ENCODE measurements at regions not wholly inside any gene's neighbourhood (a gene's known extent, or its start where the extent isn't known, plus 50 kb on each side); places are given as distances from the start of the nearest gene placed in this dataset.

DNA sequence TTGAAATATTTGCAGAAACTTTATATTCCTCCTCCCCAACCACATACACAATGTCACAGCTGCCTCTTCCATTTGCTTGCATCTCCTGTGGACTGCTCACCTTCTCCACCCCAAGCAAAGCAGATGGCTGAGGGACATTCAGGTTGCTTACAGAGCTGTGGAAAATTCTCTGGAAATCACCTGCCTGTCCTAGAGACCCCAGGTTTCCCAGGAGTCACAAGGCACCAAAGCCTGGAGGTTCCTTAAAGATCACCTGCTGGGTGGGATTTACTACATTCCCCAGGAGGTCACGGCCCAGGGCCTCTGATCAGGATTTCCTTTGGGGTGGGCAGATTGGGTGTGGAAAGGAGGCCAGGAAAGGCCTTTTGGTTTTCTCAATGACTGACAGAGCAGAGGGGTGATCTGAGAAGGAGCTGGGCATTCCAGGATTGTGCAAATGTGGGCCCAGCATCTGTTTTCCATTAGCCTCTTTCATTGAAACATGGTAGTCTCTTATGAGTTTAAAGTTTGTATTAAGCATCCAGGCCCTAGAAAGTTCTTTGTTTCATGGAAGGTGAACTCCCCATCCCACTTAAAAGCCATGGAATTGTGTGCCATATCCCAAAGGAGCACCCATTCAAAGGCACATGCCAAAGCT, 410.7 kb upstream of the TNP1 start:
- no peak for DNase-seq (ENCODE audit: low spot score)

DNA sequence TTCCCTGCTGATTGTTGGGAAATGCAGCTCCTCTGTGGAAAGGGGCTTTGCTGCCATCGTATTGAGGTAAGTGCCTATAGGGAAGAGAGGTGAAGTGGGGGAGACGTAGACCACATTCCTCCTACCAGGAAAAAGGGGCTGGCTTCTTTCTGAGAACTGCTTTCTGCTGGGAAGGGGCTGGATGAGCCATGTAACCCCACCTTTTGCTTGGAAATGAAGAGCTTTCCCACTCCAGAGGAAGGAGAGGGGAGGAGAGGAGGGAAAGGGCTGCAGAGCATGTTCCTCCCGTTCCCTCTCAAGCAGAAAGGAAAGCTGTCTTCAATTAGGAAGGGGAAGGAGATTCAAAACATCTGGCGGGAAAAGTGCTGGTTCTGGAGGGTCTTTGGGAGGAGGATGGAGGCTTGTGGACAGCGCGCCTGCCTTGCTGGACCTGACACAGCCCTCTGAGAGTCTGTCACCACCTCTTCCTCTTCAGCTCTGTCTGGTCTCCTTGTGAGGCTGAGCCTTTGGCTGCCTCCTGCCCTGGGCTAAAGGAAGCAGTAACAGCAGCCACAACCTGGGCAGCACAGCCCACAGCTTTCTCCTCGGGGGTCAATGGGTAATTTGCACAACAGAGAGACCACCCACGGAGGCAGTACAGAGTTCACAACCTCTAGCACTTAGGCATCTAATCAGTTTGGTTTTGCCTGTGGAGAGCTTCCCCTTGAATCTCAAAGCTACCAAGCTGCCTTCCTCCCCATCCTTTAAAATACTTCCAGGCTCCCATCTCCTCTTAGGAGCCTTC, 410.0 kb upstream of the TNP1 start:
- DNase-seq (ENCODE audit: low spot score): peak; percentile 67

DNA sequence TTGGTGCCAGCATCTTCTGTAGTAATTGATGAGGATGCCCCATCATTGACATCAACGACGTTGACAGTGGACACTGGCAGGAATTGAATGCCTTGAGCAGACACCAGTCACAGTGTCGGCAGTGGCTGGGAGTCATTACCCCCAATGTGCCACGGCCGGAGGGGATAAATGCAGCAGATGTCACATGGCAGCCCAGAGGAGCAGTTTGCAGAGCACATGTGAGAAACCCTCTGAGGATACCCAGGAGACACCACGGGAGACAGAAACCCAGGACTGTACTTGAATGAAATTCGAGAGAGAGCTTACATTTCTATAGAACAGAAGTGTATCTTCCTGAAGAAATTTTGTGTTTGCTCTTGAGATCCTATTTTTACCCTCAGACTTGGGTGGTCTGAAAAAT, 409.1 kb upstream of the TNP1 start:
- no peak for DNase-seq (ENCODE audit: low spot score)

DNA sequence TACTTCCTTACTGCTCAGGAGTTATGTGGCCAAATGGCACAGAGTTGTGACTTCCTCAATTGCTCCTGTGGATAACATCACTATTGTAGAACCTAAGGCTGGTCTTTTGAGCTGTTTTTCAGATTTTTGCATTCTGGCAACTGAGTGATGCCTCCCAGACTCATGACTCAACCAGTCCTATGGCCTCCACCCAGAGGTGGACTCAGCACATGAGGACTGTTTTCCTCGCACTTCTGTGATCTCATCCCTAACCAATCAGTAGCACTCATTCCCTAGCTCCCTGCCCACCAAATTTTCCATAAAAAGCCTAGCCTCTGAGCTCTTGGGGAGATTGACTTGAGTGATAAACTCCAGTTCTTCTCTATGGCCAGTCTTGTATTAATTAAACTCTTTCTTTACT, 407.9 kb upstream of the TNP1 start:
- no peak for DNase-seq (ENCODE audit: low spot score)

DNA sequence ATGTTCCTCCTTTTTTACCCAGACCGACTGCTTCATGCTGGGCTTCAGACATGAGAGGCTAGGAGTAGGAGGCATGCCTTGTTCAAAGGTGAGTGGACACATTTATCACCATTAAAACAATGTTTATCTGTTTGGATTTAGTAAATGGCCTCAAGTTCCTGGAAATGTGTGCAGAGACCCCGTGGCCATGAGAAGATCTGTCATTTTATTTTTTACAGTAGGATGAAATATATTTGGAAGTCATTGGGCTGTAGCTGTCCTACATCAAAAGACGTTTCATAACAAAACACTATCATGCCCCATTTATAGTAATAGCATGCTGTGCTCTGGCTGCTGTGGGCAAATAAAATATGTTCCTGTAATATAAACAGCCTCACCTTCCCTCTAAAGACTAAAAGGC, 403.9 kb upstream of the TNP1 start:
- no peak for DNase-seq (ENCODE audit: low spot score)

DNA sequence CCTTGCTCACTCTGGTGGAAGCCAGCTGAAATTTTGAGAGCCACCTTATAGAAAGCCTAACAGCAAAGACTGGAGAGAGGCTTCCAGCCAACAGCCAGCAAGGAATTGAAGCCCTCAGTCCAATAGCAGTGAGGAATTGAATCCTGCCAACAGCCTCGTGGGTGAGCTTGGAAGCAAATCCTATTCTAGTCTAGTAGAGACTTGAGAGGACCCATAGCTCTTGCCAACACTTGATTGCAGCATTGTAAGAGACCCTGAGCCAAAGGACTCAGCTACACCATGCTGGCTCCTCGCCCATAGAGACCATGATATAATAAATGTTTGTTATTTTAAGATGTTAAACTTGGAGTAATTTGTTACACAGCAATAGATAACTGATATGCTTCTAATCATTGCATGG, 403.0 kb upstream of the TNP1 start:
- DNase-seq (ENCODE audit: low spot score): no peak

DNA sequence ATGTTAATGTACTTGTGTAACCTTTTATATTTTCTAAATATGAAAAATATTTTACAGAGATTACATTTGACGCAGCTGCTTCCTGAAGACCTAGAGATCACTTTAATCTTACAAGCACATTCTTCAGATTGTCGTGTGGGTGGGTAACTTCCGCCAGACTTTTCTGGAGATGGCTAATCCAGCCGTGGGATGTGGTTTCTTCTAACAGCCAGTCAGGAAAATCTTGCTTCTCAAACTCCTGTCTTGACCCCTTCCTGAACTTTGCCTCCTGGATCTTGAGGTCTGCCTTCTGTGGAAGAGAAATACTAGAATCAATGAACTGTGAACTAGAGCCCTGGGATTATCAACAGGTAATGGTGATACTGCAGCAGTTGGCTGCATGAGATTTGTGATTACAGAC, 401.6 kb upstream of the TNP1 start:
- DNase-seq (ENCODE audit: low spot score): no peak

DNA sequence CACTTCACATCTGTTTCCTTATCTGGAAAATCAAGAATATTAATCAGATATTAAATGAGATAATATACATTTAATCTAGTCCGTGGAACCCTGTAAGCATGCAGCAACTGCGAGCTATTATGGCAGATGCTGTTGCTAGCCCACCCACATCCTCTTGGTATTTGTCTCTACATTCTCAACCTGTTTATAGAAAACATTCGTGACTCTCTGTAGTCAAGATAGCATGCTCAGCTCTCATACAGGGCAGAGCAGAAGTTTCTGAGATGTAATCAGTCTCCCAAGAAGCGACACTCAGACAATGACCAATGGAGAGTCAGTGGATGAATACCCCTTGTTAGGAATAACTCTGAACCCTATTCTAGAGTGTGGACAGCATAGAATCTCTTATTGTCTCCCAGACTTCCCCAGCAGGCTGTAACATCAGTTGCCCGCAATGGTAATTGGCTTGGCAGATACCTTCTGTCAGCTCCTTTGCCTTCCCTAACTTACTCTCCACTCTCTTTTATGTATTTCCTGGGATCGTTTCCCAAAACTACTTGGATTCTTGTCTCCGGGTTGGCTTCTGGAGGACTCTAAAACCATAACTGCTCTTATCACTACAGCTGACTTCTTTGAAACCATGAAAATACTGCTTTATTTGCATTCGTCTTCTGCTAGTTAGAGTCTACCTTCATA, 400.7 kb upstream of the TNP1 start:
- DNase-seq (ENCODE audit: low spot score): no peak

DNA sequence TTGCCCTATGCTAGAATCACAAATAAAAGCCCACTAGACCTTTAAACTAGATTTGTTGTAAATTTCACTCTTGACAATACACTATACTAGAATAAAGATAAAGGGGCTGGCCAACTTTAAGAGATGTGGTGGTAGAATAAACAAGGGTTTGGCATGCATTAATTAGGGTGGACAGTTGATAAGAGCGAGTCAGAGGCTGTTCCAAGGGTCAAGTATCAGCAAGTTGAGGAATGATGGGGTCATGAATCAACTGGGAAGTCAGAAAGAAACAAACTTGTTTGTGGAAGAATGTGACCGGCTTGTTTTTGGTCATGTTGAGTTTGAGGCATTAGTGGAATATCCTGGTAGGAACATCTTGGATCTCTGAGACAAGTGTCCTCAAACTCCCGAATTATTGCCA, 398.3 kb upstream of the TNP1 start:
- no peak for DNase-seq (ENCODE audit: low spot score)

DNA sequence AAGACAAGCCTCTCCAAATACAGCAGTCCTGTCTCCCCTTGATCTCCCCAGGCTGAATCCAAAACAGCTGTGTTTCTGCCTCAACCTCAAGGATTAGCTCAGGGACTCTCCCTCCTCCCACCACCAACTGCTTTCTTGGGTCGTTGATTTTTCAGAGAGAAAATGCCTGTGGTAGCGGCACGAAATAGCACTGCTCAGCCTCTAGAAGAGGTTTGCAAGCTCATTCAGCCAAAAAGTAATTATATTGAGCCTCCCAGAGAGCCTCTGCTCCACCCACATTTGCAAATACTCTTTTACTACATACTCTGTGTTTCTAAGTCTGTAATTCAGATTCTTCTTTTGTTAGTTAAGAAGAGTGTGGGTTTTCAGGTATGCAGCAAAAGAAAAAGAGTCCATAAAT, 396.4 kb upstream of the TNP1 start:
- DNase-seq (ENCODE audit: low spot score): no peak

DNA sequence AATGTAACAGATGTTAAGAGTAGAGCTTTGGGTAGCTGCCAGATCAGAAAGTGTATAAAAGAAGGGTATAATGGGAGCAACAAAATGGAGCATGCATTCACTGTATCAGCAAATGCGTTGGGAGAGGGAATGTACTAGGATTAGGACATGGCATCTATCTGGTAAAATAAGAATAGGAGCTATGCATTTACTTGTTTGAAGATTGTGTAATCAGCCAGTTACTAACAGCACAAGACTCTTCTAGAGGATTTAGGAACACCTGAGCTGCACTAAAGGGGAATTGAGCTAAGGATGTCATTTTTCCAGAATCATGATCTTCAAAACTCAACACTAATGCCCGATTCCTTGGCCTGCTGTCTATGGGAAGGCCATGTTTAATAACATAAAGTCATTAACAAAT, 394.2 kb upstream of the TNP1 start:
- no peak for DNase-seq (ENCODE audit: low spot score)

DNA sequence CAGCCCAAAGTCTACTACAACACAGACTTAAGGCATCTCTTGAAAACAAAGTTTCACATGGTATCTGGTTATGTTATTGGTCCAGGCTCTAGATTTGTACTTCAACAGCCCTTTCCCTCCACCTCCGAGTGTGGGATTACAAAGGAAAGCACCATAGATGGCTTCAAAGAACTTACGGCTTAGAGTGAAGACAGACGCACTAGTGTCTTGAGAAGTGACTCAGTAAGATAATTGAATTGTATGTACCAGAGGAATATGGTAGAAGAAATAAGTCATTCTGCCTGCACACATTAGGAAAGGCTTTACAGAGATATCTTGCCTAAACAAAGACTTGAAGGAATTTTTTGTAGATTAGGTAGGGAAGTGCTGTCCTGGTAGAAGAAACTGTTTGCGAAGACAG, 392.3 kb upstream of the TNP1 start:
- no peak for DNase-seq (ENCODE audit: low spot score)

DNA sequence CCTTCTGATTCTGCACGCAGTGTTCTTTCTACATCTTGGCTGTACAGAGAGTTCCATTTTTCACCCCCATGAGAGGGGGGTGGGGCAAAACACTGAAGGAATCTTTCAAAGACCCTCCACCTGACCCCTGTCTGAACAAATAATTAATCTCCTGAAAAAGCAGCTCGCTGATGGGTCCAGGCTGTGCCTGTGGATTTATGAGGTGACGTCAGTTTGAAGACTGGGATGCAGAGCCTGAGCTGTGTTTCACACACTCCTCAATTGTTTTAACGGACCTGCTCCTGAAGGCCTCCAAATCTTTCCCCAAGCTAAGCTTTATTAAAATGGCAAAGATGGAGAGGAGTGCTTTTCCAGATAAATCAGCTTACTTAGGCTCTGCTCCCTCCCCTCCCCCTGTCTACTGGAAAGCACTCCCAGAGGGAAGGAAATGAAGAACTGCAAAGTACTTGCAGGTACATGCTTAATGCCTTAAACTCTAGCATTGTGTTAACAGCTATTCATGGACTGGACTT, 390.2 kb upstream of the TNP1 start:
- no peak for DNase-seq (ENCODE audit: low spot score)

DNA sequence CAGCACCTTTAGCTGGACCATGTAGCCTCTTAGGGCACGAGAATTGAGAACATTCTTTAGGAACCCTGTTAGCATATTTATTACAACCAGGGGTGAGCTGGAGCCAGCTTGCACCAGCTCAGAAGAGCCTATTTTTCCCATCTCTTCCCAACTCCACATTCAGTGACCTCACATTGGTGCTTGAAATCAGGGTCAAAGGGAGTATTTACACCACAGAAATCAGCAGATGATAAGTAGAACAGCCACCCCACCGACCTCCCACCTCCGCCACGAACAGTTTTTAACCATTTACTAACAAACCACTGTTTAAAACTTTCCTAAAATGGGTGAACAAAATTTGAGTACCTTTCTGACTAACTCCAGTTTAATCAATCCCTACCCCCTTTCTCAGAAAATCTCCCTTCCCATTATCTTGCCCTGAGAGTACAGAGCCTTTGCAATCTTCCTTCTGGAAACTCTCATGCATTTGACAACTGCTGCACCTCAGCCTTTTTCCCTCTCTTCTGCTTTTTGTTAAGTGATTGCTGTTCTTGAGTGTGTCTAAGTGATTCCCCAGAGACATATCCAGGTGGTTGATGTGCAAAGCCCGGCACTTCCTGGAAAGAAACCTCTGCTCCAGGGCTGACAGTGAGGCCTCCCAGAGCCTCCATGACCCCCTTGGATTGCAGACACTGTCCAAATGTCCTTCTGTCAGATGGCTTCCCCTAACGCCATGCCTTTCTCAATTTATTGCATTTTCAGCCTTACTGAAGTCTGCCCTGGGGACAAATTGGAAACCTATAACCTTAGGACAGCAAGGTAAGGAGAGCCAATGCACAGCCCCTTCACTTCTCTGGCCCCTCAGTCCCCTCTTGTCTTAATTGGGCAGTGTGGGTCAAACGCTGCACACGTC, 389.5 kb upstream of the TNP1 start:
- no peak for DNase-seq (ENCODE audit: low spot score)

DNA sequence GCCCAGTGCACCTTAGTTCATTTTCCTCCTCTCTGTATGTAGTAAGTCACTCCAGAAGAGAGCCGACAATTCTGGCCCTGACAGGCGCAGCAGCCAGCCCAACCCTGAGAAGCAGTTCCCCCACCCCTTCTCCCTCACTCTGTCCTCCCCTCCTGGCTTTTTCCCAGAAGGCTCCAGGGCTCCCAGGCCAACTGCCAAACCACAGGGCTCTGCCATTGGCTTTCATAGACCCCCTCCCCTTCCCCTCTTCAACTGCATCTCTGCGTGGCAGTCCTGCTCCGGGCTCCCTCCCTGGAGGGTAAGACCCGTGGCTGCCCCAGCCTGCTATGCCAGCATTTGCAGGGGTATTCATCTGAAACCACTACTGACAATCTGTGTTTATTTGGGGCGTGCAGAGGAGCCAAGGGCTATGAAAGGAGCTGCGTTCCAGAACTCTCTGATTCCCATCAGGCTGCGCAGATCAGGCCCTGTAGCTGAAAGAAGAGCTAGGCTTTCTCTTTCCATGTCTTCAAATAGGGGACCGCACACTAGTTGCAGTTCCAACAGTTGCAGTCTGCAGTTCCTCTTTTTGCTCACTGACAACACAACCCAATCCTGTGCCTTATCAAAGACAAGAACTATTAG, 388.6 kb upstream of the TNP1 start:
- peak; percentile 44 for DNase-seq (ENCODE audit: low spot score)

DNA sequence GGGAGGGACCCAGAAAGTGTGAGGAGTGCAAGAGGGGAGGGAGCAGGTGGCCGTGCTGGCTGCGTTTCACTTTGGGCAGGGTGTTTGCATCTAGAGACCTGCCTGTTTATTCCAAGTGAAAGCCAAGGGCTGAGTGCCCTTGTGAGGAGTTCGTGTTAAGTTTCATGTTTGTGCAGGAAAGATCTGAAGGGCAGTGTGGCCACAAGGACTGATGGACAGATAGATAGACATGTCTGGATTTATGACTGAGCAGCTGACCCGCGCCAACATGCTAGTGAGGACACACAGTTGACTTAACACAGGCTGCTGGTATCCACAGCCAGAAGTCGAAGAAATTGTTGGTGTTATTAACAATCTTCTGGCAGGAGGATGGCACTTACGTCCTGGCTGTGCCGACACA, 387.6 kb upstream of the TNP1 start:
- DNase-seq (ENCODE audit: low spot score): no peak

DNA sequence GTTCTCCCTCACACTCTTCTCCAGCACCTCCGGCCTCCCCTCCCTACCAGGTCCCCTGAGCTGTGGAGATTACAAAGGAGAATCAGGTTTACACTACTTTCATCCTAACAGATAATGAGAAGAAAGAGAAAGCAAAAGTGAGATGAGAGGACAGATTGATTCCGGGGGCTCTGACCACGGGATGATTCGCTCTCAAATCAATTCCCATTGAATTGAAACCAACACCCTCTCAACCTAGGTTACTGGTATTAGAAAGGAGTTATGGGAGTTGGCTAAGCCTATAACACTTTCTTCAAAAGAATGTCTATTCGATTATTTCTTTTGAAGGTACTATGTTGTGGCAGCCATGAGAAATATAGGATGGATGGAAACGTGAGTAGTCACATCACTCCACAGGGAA, 386.2 kb upstream of the TNP1 start:
- DNase-seq (ENCODE audit: low spot score): no peak

DNA sequence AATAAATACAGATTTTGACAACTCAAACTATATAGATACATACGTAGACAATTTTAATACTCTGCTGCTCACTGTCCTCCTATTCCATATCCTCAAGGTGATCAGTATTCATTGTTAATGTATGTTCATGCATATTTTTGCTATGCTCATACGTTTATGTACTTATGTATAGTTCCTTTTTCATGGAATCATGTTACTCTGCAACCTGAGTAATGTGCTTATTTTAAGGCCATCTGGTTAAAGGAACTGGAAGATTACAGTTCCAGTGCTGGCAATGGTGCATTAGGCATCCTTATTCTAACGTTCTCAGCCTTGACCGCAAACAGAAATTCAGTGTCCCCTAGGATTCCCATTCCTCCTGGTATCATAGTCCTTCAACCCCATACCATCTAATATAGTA, 385.0 kb upstream of the TNP1 start:
- DNase-seq (ENCODE audit: low spot score): no peak

DNA sequence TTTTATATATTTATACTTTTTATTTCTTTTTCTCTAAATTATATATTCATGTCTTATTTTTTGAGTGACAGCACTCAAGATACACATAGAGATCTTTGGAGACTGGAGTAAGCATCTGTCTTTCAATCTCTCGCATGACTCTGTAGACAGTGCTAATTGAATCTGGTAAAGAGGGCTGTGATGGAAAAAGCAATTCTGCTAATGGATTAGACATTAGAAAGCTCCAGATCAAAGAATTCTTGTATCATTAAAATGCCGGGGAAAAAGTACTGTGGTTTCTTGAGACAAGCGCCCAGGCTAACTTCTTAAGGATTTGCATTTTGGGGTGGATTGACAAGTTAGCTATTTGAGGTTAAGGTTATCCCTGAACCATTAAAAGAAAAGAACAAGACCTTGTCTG, 383.1 kb upstream of the TNP1 start:
- DNase-seq (ENCODE audit: low spot score): no peak

DNA sequence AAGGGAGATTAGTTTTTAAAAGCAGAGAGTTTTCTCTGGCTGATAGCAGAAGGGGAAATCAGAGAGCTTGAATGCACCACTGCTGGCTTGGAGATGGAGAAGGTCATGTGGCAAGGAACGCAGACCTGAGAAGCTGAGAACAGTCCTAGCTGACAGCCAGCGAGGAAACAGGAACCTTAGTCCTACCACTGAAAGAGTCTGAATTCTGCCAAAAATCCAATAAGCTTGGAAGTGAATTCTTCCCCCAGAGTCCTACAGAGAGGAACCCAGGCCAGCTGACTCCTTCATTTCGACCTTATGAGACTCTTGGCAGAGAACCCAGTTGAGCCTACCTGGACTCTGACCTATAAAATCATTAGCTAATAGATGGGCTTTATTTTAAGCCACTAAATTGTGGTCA, 371.9 kb upstream of the TNP1 start:
- no peak for DNase-seq (ENCODE audit: low spot score)

DNA sequence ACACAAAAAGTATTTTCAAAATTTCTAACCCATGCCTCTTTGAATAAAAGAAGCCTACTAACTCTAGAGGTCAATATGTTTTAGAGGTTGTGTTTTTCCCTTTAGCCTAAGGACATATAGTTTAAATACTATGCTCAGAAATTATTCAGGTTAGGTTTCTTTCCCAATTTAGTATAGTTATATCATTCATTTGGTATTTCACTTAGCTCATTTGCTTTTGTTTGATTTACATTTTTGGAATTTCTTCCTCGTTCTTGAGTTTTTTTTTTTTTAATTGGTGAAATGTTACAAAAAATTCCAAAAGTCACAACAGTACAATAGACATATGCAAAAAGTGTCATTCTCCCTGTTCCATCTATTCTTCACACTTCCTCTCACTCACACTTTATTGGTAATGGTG, 371.3 kb upstream of the TNP1 start:
- no peak for DNase-seq (ENCODE audit: low spot score)

DNA sequence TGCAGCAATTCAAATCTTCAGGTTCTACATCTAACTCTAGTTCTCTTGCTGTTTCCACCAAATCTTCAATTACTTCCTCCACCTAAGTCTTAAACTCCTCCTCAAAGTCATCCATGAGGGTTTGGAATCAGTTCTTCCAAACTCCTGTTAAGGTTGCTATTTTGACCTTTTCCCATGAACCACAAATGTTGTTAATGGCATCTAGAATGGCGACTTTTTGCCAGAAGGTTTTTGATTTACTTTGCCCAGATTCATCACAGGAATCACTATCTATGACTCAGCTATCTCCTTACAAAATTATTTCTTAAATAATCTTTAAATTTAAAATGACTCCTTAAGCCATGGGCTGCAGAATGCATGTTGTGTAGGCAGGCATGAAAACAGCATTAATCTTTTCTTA, 368.9 kb upstream of the TNP1 start:
- no peak for DNase-seq (ENCODE audit: low spot score)

Data from iPS-NIHi11 (cell line).